ENCODE measurements at regions not wholly inside any gene's neighbourhood (a gene's known extent, or its start where the extent isn't known, plus 50 kb on each side); places are given as distances from the start of the nearest gene placed in this dataset.

DNA sequence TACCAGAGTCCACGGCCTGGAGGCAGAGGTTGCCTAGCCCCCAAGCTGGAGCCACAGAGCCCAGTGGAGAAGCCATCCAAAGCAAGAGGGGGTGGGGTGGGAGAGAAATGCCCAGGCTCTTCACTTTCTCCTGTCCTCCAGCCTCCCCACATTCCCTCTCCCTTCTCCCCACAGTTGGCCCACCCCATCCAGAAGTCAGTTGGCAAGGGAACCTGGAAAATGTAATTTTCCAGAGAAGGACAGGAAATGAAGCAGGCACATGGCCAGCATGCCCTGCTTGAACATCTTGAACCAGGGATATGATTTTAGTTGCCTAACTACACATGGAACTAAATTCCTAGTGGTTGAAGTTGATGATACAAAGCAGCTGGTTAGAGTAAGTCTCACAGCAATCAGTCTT lies 73.3 kb upstream of the IRX6 start:
- H2AFZ ChIP-seq (ENCODE audit: control insufficient read depth, low read length) = no peak overlapping the region
- H3K27me3 ChIP-seq (ENCODE audit: control insufficient read depth, extremely low read depth, insufficient read depth, low read length) = no peaks in the 10 kb centered on the region
- no peak overlapping the region for H3K27ac ChIP-seq (ENCODE audit: control insufficient read depth, insufficient read depth, low read length)
- H3K4me2 ChIP-seq (ENCODE audit: control insufficient read depth, extremely low read depth, insufficient read depth, low read depth, low read length) = no peak overlapping the region
- dilution Hi-C loops (cut with MboI; ENCODE audit: extremely low pct_ligation_motif_present, low sequenced_read_pairs) = loop anchor here (25.0 kb wide), 1 partner anchor 213 kb away; no protein-coding TSS in a partner anchor
- H3K9me1 ChIP-seq (ENCODE audit: control insufficient read depth, extremely low read depth, insufficient read depth, low read length) = no peaks in the 10 kb centered on the region
- H3K79me2 ChIP-seq (ENCODE audit: control insufficient read depth, insufficient read depth, low read length) = no peaks in the 10 kb centered on the region
- no peak for TF ChIP-seq EZH2 (IDR thresholded peaks at IDR 0.05; ENCODE audit: low read length)
- TF ChIP-seq, protein P1, sequence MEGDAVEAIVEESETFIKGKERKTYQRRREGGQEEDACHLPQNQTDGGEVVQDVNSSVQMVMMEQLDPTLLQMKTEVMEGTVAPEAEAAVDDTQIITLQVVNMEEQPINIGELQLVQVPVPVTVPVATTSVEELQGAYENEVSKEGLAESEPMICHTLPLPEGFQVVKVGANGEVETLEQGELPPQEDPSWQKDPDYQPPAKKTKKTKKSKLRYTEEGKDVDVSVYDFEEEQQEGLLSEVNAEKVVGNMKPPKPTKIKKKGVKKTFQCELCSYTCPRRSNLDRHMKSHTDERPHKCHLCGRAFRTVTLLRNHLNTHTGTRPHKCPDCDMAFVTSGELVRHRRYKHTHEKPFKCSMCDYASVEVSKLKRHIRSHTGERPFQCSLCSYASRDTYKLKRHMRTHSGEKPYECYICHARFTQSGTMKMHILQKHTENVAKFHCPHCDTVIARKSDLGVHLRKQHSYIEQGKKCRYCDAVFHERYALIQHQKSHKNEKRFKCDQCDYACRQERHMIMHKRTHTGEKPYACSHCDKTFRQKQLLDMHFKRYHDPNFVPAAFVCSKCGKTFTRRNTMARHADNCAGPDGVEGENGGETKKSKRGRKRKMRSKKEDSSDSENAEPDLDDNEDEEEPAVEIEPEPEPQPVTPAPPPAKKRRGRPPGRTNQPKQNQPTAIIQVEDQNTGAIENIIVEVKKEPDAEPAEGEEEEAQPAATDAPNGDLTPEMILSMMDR (optimal IDR thresholded peaks at IDR 0.05 in 1 of 3, IDR thresholded peaks at IDR 0.05 in 1 of 3, conservative IDR thresholded peaks at IDR 0.05 in 1 of 3; ENCODE audit: extremely low read depth in 1 of 3, insufficient read depth in 2 of 3, low read length in 3 of 3) = no peak
- H3K4me1 ChIP-seq (ENCODE audit: control insufficient read depth, extremely low read depth, insufficient read depth, low read length) = no peaks in the 10 kb centered on the region
- DNase-seq (ENCODE audit: low read depth, low spot score) (no peak), FAIRE-seq (no peak)
- no peak overlapping the region for H3K4me3 ChIP-seq (ENCODE audit: control insufficient read depth in 2 of 3, extremely low read depth in 1 of 3, insufficient read depth in 2 of 3, low read depth in 1 of 3, low read length in 3 of 3)
- H3K9me3 ChIP-seq (ENCODE audit: control insufficient read depth, low read depth, low read length) = no peaks in the 10 kb centered on the region
- no peaks in the 10 kb centered on the region for H4K20me1 ChIP-seq (ENCODE audit: control insufficient read depth, extremely low read depth, insufficient read depth, low read length)
- no peaks in the 10 kb centered on the region for H3K36me3 ChIP-seq (ENCODE audit: control insufficient read depth in 2 of 2, extremely low read depth in 1 of 2, insufficient read depth in 2 of 2, low read length in 2 of 2)
- H3K9ac ChIP-seq (ENCODE audit: control insufficient read depth, extremely low read depth, insufficient read depth, low read length) = no peak overlapping the region

DNA sequence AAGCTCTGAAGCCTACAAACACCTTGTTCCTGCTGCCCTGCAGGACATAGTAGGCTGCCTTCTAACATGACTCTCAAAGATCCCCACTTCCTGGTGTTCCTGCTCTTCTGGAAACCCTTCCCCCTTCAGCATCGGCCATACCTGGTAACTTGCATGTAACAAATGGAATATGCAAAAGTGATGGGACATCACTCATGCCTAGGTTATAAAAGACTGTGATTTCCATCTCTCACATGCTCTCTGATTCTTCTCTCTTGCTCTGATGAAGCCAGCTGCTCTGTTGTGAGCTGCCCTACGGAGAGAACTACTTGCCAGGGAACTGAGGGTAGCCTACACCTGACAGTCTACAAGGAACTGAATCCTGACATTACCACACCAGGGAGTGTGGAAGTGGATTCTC lies 72.9 kb upstream of the IRX6 start:
- no peak for DNase-seq (ENCODE audit: low read depth, low spot score)
- no peaks in the 10 kb centered on the region for H3K27me3 ChIP-seq (ENCODE audit: control insufficient read depth, extremely low read depth, insufficient read depth, low read length)
- no peak overlapping the region for H3K4me2 ChIP-seq (ENCODE audit: control insufficient read depth, extremely low read depth, insufficient read depth, low read depth, low read length)
- H3K4me3 ChIP-seq (ENCODE audit: control insufficient read depth in 2 of 3, extremely low read depth in 1 of 3, insufficient read depth in 2 of 3, low read depth in 1 of 3, low read length in 3 of 3) = no peak overlapping the region
- dilution Hi-C loops (cut with MboI; ENCODE audit: extremely low pct_ligation_motif_present, low sequenced_read_pairs) = loop anchor here (25.0 kb wide), 1 partner anchor 214 kb away; no protein-coding TSS in a partner anchor
- H3K27ac ChIP-seq (ENCODE audit: control insufficient read depth, insufficient read depth, low read length) = no peak overlapping the region
- TF ChIP-seq, protein P1 (optimal IDR thresholded peaks at IDR 0.05 in 1 of 3, IDR thresholded peaks at IDR 0.05 in 1 of 3, conservative IDR thresholded peaks at IDR 0.05 in 1 of 3; ENCODE audit: extremely low read depth in 1 of 3, insufficient read depth in 2 of 3, low read length in 3 of 3) = no peak
- no peak for TF ChIP-seq EZH2 (IDR thresholded peaks at IDR 0.05; ENCODE audit: low read length)
- no peaks in the 10 kb centered on the region for H3K9me1 ChIP-seq (ENCODE audit: control insufficient read depth, extremely low read depth, insufficient read depth, low read length)
- H3K9ac ChIP-seq (ENCODE audit: control insufficient read depth, extremely low read depth, insufficient read depth, low read length) = no peak overlapping the region
- no peak overlapping the region for H2AFZ ChIP-seq (ENCODE audit: control insufficient read depth, low read length)
- H4K20me1 ChIP-seq (ENCODE audit: control insufficient read depth, extremely low read depth, insufficient read depth, low read length) = no peaks in the 10 kb centered on the region
- no peaks in the 10 kb centered on the region for H3K36me3 ChIP-seq (ENCODE audit: control insufficient read depth in 2 of 2, extremely low read depth in 1 of 2, insufficient read depth in 2 of 2, low read length in 2 of 2)
- H3K79me2 ChIP-seq (ENCODE audit: control insufficient read depth, insufficient read depth, low read length) = no peaks in the 10 kb centered on the region
- FAIRE-seq = no peak
- no peaks in the 10 kb centered on the region for H3K4me1 ChIP-seq (ENCODE audit: control insufficient read depth, extremely low read depth, insufficient read depth, low read length)
- no peaks in the 10 kb centered on the region for H3K9me3 ChIP-seq (ENCODE audit: control insufficient read depth, low read depth, low read length)
